ENCODE measurements at regions not wholly inside any gene's neighbourhood (a gene's known extent, or its start where the extent isn't known, plus 50 kb on each side); places are given as distances from the start of the nearest gene placed in this dataset.

GRCh38 chr16:50970281-50970680 lies 180.8 kb downstream of the SALL1 start:
- Histone ChIP-seq H3K36me3 (no peaks in the 10 kb centered on the region), H3K27me3 (no peaks in the 10 kb centered on the region), H3K9me3 (no peaks in the 10 kb centered on the region), H3K27ac (no peak overlapping the region), H3K4me1 (no peaks in the 10 kb centered on the region), H3K4me3 (no peak overlapping the region)
- WGBS, 2 donors, result 86 to 90% methylated on average over 3 of the region's 3 CpGs
- TF ChIP-seq EP300 (IDR thresholded peaks at IDR 0.05), result no peak
- no peak for TF ChIP-seq CTCF (IDR thresholded peaks at IDR 0.05)
- no peak for TF ChIP-seq POLR2A (IDR thresholded peaks at IDR 0.05)
- no peak for DNase-seq (ENCODE audit: low spot score in 2 of 2)

DNA sequence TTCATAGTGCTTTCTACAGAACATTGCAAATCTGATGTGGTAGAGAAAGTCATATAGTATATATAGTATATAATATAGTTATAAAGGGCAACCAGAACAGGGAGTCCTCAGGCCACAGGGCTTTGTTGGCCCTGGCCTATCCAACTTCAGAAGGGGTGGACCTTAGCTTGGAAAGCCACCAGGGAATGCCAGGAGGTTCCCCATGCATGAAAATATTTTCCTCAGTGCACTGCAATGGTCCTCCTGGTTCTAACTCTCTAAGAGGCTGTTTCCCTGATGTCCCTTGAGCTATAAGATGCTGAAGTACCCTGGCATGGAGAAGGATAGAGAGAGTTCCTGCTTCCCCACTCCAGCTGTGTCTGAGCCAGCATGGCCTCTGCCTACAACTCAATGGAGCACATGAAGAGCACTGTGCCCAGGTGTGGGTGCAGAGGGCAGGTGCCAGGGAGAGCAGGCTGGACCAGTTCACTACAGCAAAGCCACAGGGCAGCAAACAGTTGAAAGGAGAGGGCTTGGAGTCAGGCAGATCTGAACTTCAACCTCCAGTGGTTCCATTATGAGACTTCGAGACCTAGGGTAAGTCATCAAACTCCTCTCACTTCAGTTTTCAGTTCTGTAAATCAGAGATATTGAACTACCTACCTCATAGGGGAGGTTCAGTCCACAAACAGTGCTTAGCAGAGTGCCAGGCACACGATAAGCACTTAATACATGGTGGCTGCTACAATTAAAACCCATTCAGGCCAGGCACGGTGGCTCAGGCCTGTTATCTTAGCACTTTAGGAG lies 183.1 kb downstream of the SALL1 start:
- TF ChIP-seq POLR2A (IDR thresholded peaks at IDR 0.05), result no peak
- no peaks in the 10 kb centered on the region for H3K4me1 ChIP-seq
- no peak overlapping the region for H3K27ac ChIP-seq
- H3K9me3 ChIP-seq, result no peaks in the 10 kb centered on the region
- no peaks in the 10 kb centered on the region for H3K36me3 ChIP-seq
- DNase-seq (ENCODE audit: low spot score in 2 of 2), result no peak
- H3K27me3 ChIP-seq, result no peaks in the 10 kb centered on the region
- H3K4me3 ChIP-seq, result no peak overlapping the region
- WGBS, 2 donors, result 73 to 95% methylated on average over 3 of the region's 3 CpGs

- TF ChIP-seq POLR2A (IDR thresholded peaks at IDR 0.05) (no peak), EP300 (IDR thresholded peaks at IDR 0.05) (no peak), CTCF (IDR thresholded peaks at IDR 0.05) (no peak)
- H3K36me3 ChIP-seq, result no peaks in the 10 kb centered on the region
- no peaks in the 10 kb centered on the region for H3K9me3 ChIP-seq
- H3K4me1 ChIP-seq, result no peaks in the 10 kb centered on the region
- no peak overlapping the region for H3K27ac ChIP-seq
- DNase-seq (ENCODE audit: low spot score in 2 of 2), result no peak
- no peak overlapping the region for H3K4me3 ChIP-seq
- H3K27me3 ChIP-seq, result no peaks in the 10 kb centered on the region
- WGBS, 2 donors, result 75 to 96% methylated on average over 1 of the region's 1 CpG
These were observed 186.6 kb downstream of the SALL1 start for GRCh38 chr16:50964491-50964890.

GRCh38 chr16:50961952-50962351 lies 189.1 kb downstream of the SALL1 start:
- Histone ChIP-seq H3K27me3 (no peaks in the 10 kb centered on the region), H3K36me3 (no peaks in the 10 kb centered on the region), H3K27ac (no peak overlapping the region), H3K4me3 (no peak overlapping the region), H3K9me3 (no peaks in the 10 kb centered on the region), H3K4me1 (no peaks in the 10 kb centered on the region)
- TF ChIP-seq POLR2A (IDR thresholded peaks at IDR 0.05) (no peak), EP300 (IDR thresholded peaks at IDR 0.05) (no peak), CTCF (IDR thresholded peaks at IDR 0.05) (no peak)
- WGBS, 2 donors, result 42 to 48% methylated on average over 7 of the region's 7 CpGs
- DNase-seq (ENCODE audit: low spot score in 2 of 2), result no peak

DNA sequence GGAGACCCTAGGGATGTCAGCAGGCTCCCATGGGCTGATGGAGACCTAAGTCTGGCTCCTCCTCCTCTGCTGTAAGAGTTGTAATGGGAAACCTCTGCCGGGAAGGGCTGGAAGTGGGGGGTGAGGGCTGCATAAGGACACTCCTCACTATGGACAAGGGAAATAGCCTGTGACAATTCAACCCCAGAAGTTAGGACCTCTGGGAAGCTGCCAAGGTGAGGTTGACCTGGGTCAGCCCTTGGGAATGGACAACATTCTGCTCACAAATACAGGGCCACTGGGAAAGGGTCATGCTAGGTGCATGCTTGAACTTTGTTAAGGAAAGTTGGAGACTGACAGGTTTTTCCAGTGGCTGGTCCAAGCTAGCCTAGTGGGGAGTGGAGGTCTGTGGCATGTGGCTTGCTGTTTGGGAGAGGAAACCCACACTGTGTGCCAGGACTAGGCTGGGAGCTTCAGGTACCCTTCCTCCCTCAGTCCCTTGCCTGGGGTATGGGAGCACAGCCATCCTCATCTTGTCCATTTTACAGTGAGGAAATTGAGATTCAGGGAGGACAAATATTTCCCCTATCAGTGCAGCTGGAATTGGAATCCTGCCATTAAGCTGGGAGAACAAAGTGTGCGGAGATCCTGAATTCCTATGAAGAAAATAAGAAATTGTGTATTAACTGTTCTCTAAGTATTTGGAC lies 190.4 kb downstream of the SALL1 start:
- no peaks in the 10 kb centered on the region for H3K27me3 ChIP-seq
- DNase-seq (ENCODE audit: low spot score in 2 of 2), result no peak
- H3K36me3 ChIP-seq, result no peaks in the 10 kb centered on the region
- H3K4me3 ChIP-seq, result no peak overlapping the region
- TF ChIP-seq CTCF (IDR thresholded peaks at IDR 0.05) (no peak), POLR2A (IDR thresholded peaks at IDR 0.05) (no peak), EP300 (IDR thresholded peaks at IDR 0.05) (no peak)
- H3K27ac ChIP-seq, result no peak overlapping the region
- no peaks in the 10 kb centered on the region for H3K9me3 ChIP-seq
- H3K4me1 ChIP-seq, result no peaks in the 10 kb centered on the region
- WGBS, 2 donors, result 19 to 26% methylated on average over 2 of the region's 2 CpGs

Data from tibial nerve (tissue), 4 donors.